ENCODE measurements at regions not wholly inside any gene's neighbourhood (a gene's known extent, or its start where the extent isn't known, plus 50 kb on each side); places are given as distances from the start of the nearest gene placed in this dataset.

DNA sequence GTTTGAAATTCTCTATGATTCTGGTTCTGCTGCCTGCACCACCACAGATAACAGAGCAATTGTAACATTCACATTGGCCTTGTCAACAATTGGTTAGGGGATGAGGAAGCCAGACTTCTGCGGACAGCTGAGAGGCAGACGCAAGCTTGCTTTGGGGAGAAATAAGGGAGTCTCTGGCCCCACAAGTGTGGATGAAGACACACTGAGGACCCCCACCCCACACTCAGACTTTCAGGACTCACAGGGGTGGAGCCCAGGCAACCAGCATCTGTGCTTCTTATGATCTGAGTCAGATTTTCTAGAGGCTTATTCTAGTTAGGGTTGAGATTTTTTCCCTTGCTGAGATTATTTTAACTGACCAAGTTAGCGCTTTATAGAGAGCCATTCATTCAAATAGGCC, 140.3 kb upstream of the IRX2 start:
- TF ChIP-seq RXRA (IDR thresholded peaks at IDR 0.05; ENCODE audit: borderline replicate concordance, low read depth) (no peak), JUND (IDR thresholded peaks at IDR 0.05) (no peak), ELF1 (IDR thresholded peaks at IDR 0.05) (no peak), SMC3 (IDR thresholded peaks at IDR 0.05; ENCODE audit: low read depth, low read length) (no peak), RAD21 (IDR thresholded peaks at IDR 0.05; ENCODE audit: low read length) (no peak), CHD2 (IDR thresholded peaks at IDR 0.05; ENCODE audit: low read length, partially characterized antibody) (no peak), FOXJ3 (CRISPR knock-in tag; IDR thresholded peaks at IDR 0.05) (no peak)
- TF ChIP-seq, protein P1, sequence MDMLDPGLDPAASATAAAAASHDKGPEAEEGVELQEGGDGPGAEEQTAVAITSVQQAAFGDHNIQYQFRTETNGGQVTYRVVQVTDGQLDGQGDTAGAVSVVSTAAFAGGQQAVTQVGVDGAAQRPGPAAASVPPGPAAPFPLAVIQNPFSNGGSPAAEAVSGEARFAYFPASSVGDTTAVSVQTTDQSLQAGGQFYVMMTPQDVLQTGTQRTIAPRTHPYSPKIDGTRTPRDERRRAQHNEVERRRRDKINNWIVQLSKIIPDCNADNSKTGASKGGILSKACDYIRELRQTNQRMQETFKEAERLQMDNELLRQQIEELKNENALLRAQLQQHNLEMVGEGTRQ (IDR thresholded peaks at IDR 0.05; ENCODE audit: borderline replicate concordance, low read depth, low read length): no peak
- TF ChIP-seq, protein P2, sequence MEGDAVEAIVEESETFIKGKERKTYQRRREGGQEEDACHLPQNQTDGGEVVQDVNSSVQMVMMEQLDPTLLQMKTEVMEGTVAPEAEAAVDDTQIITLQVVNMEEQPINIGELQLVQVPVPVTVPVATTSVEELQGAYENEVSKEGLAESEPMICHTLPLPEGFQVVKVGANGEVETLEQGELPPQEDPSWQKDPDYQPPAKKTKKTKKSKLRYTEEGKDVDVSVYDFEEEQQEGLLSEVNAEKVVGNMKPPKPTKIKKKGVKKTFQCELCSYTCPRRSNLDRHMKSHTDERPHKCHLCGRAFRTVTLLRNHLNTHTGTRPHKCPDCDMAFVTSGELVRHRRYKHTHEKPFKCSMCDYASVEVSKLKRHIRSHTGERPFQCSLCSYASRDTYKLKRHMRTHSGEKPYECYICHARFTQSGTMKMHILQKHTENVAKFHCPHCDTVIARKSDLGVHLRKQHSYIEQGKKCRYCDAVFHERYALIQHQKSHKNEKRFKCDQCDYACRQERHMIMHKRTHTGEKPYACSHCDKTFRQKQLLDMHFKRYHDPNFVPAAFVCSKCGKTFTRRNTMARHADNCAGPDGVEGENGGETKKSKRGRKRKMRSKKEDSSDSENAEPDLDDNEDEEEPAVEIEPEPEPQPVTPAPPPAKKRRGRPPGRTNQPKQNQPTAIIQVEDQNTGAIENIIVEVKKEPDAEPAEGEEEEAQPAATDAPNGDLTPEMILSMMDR (IDR thresholded peaks at IDR 0.05): no peak
- TF ChIP-seq, protein P3, sequence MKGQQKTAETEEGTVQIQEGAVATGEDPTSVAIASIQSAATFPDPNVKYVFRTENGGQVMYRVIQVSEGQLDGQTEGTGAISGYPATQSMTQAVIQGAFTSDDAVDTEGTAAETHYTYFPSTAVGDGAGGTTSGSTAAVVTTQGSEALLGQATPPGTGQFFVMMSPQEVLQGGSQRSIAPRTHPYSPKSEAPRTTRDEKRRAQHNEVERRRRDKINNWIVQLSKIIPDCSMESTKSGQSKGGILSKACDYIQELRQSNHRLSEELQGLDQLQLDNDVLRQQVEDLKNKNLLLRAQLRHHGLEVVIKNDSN (IDR thresholded peaks at IDR 0.05; ENCODE audit: borderline replicate concordance, low read depth): no peak
- CTCF ChIA-PET: no interaction called here
- no peaks in the 10 kb centered on the region for H3K36me3 ChIP-seq (replicated peaks in 1 of 2; ENCODE audit: control insufficient read depth in 1 of 2, insufficient read depth in 2 of 2, low read length in 1 of 2)

DNA sequence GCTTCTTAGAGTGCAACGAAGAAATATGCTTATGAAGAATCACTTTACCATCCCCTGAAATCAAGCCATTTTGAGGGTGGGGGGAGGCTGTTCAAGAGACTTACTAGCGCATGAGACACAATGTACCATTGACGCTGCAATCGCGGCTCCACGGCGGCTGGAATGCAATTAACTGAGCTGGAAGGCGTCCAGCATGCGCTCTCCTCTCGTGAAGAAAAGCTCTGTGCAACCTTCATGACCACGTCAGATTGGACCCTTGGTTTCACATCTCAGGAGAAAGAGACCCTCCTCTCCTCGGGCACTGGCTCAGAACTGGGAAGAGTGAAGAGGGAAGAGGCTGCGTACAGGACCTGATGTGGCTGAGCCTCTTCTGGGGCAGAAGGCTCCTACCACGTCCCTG, 138.5 kb upstream of the IRX2 start:
- Histone ChIP-seq H3K4me2 (no peak overlapping the region), H3K4me1 (ENCODE audit: control insufficient read depth in 1 of 2, insufficient read depth in 2 of 2, low read depth in 1 of 2, low read length in 1 of 2) (no peaks in the 10 kb centered on the region), H3K9me2 (no peaks in the 10 kb centered on the region), H3K36me3 (replicated peaks in 1 of 2; ENCODE audit: control insufficient read depth in 1 of 2, insufficient read depth in 2 of 2, low read length in 1 of 2) (no peaks in the 10 kb centered on the region), H2AFZ (ENCODE audit: low read depth) (no peak overlapping the region), H3K4me3 (ENCODE audit: low read depth in 2 of 2, low read length in 1 of 2) (no peak overlapping the region), H3K79me2 (ENCODE audit: insufficient read depth) (no peaks in the 10 kb centered on the region), H3F3A (replicated peaks; ENCODE audit: insufficient read depth) (no peaks in the 10 kb centered on the region), H3K9ac (no peak overlapping the region), H3K9me3 (no peaks in the 10 kb centered on the region), H3K27me3 (ENCODE audit: insufficient read depth) (no peaks in the 10 kb centered on the region), H3K27ac (ENCODE audit: low read depth in 2 of 2, low read length in 1 of 2) (no peak overlapping the region), H4K20me1 (ENCODE audit: insufficient read depth) (no peaks in the 10 kb centered on the region)
- CTCF ChIA-PET: no interaction called here
- TF ChIP-seq, protein P4, sequence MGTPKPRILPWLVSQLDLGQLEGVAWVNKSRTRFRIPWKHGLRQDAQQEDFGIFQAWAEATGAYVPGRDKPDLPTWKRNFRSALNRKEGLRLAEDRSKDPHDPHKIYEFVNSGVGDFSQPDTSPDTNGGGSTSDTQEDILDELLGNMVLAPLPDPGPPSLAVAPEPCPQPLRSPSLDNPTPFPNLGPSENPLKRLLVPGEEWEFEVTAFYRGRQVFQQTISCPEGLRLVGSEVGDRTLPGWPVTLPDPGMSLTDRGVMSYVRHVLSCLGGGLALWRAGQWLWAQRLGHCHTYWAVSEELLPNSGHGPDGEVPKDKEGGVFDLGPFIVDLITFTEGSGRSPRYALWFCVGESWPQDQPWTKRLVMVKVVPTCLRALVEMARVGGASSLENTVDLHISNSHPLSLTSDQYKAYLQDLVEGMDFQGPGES (IDR thresholded peaks at IDR 0.05; ENCODE audit: low read depth, low read length): no peak
- no peak for TF ChIP-seq RAD21 (IDR thresholded peaks at IDR 0.05; ENCODE audit: low read length)
- TF ChIP-seq GATA2 (CRISPR knock-in tag; IDR thresholded peaks at IDR 0.05): no peak
- TF ChIP-seq EZH2phosphoT487 (IDR thresholded peaks at IDR 0.05; ENCODE audit: borderline replicate concordance, low read depth): no peak
- TF ChIP-seq SMC3 (IDR thresholded peaks at IDR 0.05; ENCODE audit: low read depth, low read length): no peak
- TF ChIP-seq RFX5 (IDR thresholded peaks at IDR 0.05; ENCODE audit: low read length): no peak
- no peak for TF ChIP-seq GABPA (IDR thresholded peaks at IDR 0.05; ENCODE audit: low read depth)
- TF ChIP-seq RCOR1 (IDR thresholded peaks at IDR 0.05; ENCODE audit: low read length): no peak
- no peak for TF ChIP-seq NFIC (IDR thresholded peaks at IDR 0.05; ENCODE audit: borderline replicate concordance)
- TF ChIP-seq, protein P1 (IDR thresholded peaks at IDR 0.05; ENCODE audit: borderline replicate concordance, low read depth, low read length): no peak
- POLR2A ChIA-PET: no interaction called here
- no peak for DNase-seq
- WGBS (ENCODE audit: low lambda C conversion rate): 21% methylated on average over 14 of the region's 14 CpGs

More for the DNA sequence above, 140.3 kb upstream of the IRX2 start:
- Histone ChIP-seq H3K9ac (no peak overlapping the region), H3K27ac (ENCODE audit: low read depth in 2 of 2, low read length in 1 of 2) (no peak overlapping the region), H3K27me3 (ENCODE audit: insufficient read depth) (no peaks in the 10 kb centered on the region), H3F3A (replicated peaks; ENCODE audit: insufficient read depth) (no peaks in the 10 kb centered on the region), H3K9me3 (no peaks in the 10 kb centered on the region), H4K20me1 (ENCODE audit: insufficient read depth) (no peaks in the 10 kb centered on the region), H3K4me2 (no peak overlapping the region), H3K9me2 (no peaks in the 10 kb centered on the region), H3K4me3 (ENCODE audit: low read depth in 2 of 2, low read length in 1 of 2) (no peak overlapping the region), H3K79me2 (ENCODE audit: insufficient read depth) (no peaks in the 10 kb centered on the region), H3K4me1 (ENCODE audit: control insufficient read depth in 1 of 2, insufficient read depth in 2 of 2, low read depth in 1 of 2, low read length in 1 of 2) (no peaks in the 10 kb centered on the region), H2AFZ (ENCODE audit: low read depth) (no peak overlapping the region)
- WGBS (ENCODE audit: low lambda C conversion rate): 34% methylated on average over 3 of the region's 3 CpGs
- no peak for DNase-seq
- POLR2A ChIA-PET: no interaction called here
